Tibial nerve (tissue), 4 donors: ENCODE measurements at regions not wholly inside any gene's neighbourhood (a gene's known extent, or its start where the extent isn't known, plus 50 kb on each side); places are given as distances from the start of the nearest gene placed in this dataset.

Source experiments
- DNase-seq, 2 donors: peaks; one replicate each; pipeline ENCODE4 v3.0.0-alpha.2; 2019; ENCODE audit warnings: low spot score in 2 of 2
- H3K27ac ChIP-seq, 4 donors: fragments of 200-600 bp; sonication (generic) in 3 of 4; one replicate each; pipeline ENCODE4 v1.5.1; 2017 to 2019; ENCODE audit warnings: mild to moderate bottlenecking in 1 of 4
- H3K27me3 ChIP-seq, 2 donors: fragments of 200-600 bp; sonication (generic) in 1 of 2; one replicate each; pipeline versions ENCODE4 v1.5.1 to v1.6.0; 2017 to 2019
- H3K36me3 ChIP-seq, 3 donors: fragments of 200-600 bp; sonication (generic); one replicate each; pipeline ENCODE4 v1.5.1; 2018 to 2019
- H3K4me1 ChIP-seq, 4 donors: fragments of 200-600 bp; sonication (generic) in 3 of 4; one replicate each; pipeline ENCODE4 v1.5.1; 2017 to 2019
- H3K4me3 ChIP-seq, 4 donors: fragments of 200-600 bp; sonication (generic) in 3 of 4; one replicate each; pipeline ENCODE4 v1.5.1; 2017 to 2019; ENCODE audit warnings: mild to moderate bottlenecking in 1 of 4, moderate library complexity in 1 of 4
- H3K9me3 ChIP-seq, 4 donors: fragments of 200-600 bp; sonication (generic) in 3 of 4; one replicate each; pipeline ENCODE4 v1.5.1; 2017 to 2019
- EP300 ChIP-seq, 2 donors: sonication (generic); formaldehyde crosslinking; IDR thresholded peaks; one replicate each; pipeline ENCODE4 v1.6.1; 2017; ENCODE audit warnings: antibody characterized with exemption in 2 of 2, mild to moderate bottlenecking in 1 of 2
- POLR2A ChIP-seq, 2 donors: fragments of 450-650 bp; IDR thresholded peaks; one replicate each; pipeline ENCODE4 v1.6.1; 2017; ENCODE audit warnings: antibody characterized with exemption in 2 of 2, mild to moderate bottlenecking in 2 of 2, moderate library complexity in 2 of 2
- WGBS, 2 donors: methylation state at CpG; one replicate each; pipeline ENCODE4 v1.1.5; 2018; 5-methylcytosine and 5-hydroxymethylcytosine counted together
- TF ChIP-seq, protein P1 (sequence below), 5 experiments: fragments of 200-600 bp in 3 of 5; fragments of 450-650 bp in 2 of 5; sonication (generic) in 3 of 5; IDR thresholded peaks; one replicate each; pipeline ENCODE4 v1.5.1; 2016 to 2019; ENCODE audit warnings: antibody characterized with exemption in 5 of 5, mild to moderate bottlenecking in 3 of 5, moderate library complexity in 2 of 5

GRCh38 chr6:68307301-68307700, 327.8 kb upstream of the ADGRB3 start:
- no peak for TF ChIP-seq EP300 (IDR thresholded peaks at IDR 0.05)
- no peak for TF ChIP-seq POLR2A (IDR thresholded peaks at IDR 0.05)
- TF ChIP-seq, protein P1, sequence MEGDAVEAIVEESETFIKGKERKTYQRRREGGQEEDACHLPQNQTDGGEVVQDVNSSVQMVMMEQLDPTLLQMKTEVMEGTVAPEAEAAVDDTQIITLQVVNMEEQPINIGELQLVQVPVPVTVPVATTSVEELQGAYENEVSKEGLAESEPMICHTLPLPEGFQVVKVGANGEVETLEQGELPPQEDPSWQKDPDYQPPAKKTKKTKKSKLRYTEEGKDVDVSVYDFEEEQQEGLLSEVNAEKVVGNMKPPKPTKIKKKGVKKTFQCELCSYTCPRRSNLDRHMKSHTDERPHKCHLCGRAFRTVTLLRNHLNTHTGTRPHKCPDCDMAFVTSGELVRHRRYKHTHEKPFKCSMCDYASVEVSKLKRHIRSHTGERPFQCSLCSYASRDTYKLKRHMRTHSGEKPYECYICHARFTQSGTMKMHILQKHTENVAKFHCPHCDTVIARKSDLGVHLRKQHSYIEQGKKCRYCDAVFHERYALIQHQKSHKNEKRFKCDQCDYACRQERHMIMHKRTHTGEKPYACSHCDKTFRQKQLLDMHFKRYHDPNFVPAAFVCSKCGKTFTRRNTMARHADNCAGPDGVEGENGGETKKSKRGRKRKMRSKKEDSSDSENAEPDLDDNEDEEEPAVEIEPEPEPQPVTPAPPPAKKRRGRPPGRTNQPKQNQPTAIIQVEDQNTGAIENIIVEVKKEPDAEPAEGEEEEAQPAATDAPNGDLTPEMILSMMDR (IDR thresholded peaks at IDR 0.05): no peak
- 38 to 56% methylated on average over 1 of the region's 1 CpG for WGBS, 2 donors
- Histone ChIP-seq H3K36me3 (no peaks in the 10 kb centered on the region), H3K27me3 (no peaks in the 10 kb centered on the region), H3K4me1 (no peaks in the 10 kb centered on the region), H3K27ac (no peak overlapping the region), H3K9me3 (peaks cover 0 to 4% (median 0%) of the 10 kb centered on the region in 4 donors), H3K4me3 (no peak overlapping the region)
- DNase-seq: no peak

DNA sequence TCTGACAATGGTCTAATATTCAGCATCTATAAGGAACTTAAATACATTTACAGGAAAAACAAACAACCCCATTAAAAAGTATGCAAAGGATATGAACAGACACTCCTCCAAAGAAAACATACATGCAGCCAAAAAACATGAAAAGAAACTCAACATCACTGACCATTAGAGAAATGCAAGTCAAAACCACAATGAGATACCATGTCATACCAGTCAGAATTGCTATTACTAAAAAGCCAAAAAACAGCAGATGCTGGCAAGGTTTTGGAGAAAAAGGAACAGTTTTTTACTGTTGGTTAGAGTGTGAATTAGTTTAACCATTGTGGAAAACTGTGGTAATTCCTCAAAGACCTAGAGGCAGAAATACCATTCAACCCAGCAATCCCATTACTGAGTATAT, 339.0 kb upstream of the ADGRB3 start:
- Histone ChIP-seq H3K27ac (no peak overlapping the region), H3K36me3 (no peaks in the 10 kb centered on the region), H3K4me3 (no peak overlapping the region), H3K27me3 (no peaks in the 10 kb centered on the region), H3K4me1 (no peaks in the 10 kb centered on the region), H3K9me3 (peaks cover 0 to 13% (median 0%) of the 10 kb centered on the region in 4 donors)
- no peak for DNase-seq
- no peak for TF ChIP-seq EP300 (IDR thresholded peaks at IDR 0.05)
- TF ChIP-seq POLR2A (IDR thresholded peaks at IDR 0.05): no peak
- TF ChIP-seq, protein P1 (IDR thresholded peaks at IDR 0.05): no peak

- Histone ChIP-seq H3K36me3 (no peaks in the 10 kb centered on the region), H3K27ac (no peak overlapping the region), H3K4me1 (no peaks in the 10 kb centered on the region), H3K27me3 (no peaks in the 10 kb centered on the region), H3K9me3 (peaks cover 0 to 11% (median 0%) of the 10 kb centered on the region in 4 donors), H3K4me3 (no peak overlapping the region)
- no peak for TF ChIP-seq EP300 (IDR thresholded peaks at IDR 0.05)
- TF ChIP-seq, protein P1 (IDR thresholded peaks at IDR 0.05): no peak
- TF ChIP-seq POLR2A (IDR thresholded peaks at IDR 0.05): no peak
- WGBS, 2 donors: 0 to 70% methylated on average over 1 of the region's 1 CpG
- no peak for DNase-seq
These were observed 352.4 kb upstream of the ADGRB3 start for GRCh38 chr6:68282646-68283045.

GRCh38 chr6:68279793-68280557, 355.1 kb upstream of the ADGRB3 start:
- no peaks in the 10 kb centered on the region for H3K4me1 ChIP-seq
- no peaks in the 10 kb centered on the region for H3K27me3 ChIP-seq
- TF ChIP-seq POLR2A (IDR thresholded peaks at IDR 0.05) (no peak), EP300 (IDR thresholded peaks at IDR 0.05) (no peak)
- TF ChIP-seq, protein P1 (IDR thresholded peaks at IDR 0.05): no peak
- H3K4me3 ChIP-seq: no peak overlapping the region
- no peaks in the 10 kb centered on the region for H3K36me3 ChIP-seq
- 91 to 93% methylated on average over 3 of the region's 3 CpGs for WGBS, 2 donors
- H3K27ac ChIP-seq: no peak overlapping the region
- H3K9me3 ChIP-seq: peaks cover 0 to 11% (median 0%) of the 10 kb centered on the region in 4 donors
- DNase-seq: no peak

DNA sequence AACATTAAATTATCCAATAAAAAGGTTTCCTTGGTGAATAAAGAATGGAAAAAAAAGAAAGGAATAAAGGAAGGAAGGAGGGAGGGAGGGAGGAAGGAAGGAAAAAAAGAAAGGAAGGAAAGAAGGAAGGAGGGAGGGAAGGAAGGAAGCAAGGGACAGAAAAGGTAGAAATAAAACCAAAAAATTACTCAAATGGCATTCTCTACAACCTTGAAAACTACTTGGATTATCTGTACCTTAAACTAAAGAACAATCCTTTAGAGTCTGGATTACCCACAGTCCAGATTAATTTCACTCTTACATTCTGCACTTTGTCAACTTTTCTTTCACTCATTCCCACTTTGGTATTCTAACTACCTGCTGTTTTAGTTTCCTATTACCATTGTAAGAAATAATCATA, 361.8 kb upstream of the ADGRB3 start:
- DNase-seq: no peak
- Histone ChIP-seq H3K27me3 (no peaks in the 10 kb centered on the region), H3K36me3 (no peaks in the 10 kb centered on the region), H3K4me1 (no peaks in the 10 kb centered on the region), H3K9me3 (no peaks in the 10 kb centered on the region), H3K4me3 (no peak overlapping the region), H3K27ac (no peak overlapping the region)
- no peak for TF ChIP-seq POLR2A (IDR thresholded peaks at IDR 0.05)
